PFSK-1 (cell line): ENCODE measurements at regions not wholly inside any gene's neighbourhood (a gene's known extent, or its start where the extent isn't known, plus 50 kb on each side); places are given as distances from the start of the nearest gene placed in this dataset.

ENCODE experiments used
- FOXP2 ChIP-seq: optimal IDR thresholded peaks from 2 replicates; pipeline ENCODE3; 2011; ENCODE audit warnings: borderline replicate concordance, control low read depth, inconsistent platforms; ENCODE audit not compliant: insufficient read depth; ENCODE audit errors: extremely low read length, extremely low read depth
- POLR2AphosphoS5 ChIP-seq: IDR thresholded peaks from 2 replicates; pipeline ENCODE4 v1.6.1; 2012; ENCODE audit warnings: low read depth, mild to moderate bottlenecking, control low read depth, low read length, moderate library complexity
- REST ChIP-seq, 2 experiments: IDR thresholded peaks; 2 replicates each; pipeline versions ENCODE4 v1.6.1 to v1.8.0; 2011 to 2012; ENCODE audit warnings: low read depth in 2 of 2, low read length in 2 of 2, control low read depth in 1 of 2, inconsistent platforms in 1 of 2, mild to moderate bottlenecking in 1 of 2, moderate library complexity in 1 of 2; ENCODE audit not compliant: insufficient read depth in 1 of 2
- SIN3A ChIP-seq: IDR thresholded peaks from 2 replicates; pipeline ENCODE4 v1.6.1; 2012; ENCODE audit warnings: mild to moderate bottlenecking, low read length, moderate library complexity, borderline replicate concordance; ENCODE audit not compliant: insufficient read depth
- TAF1 ChIP-seq: IDR thresholded peaks from 2 replicates; pipeline ENCODE4 v1.6.1; 2012; ENCODE audit warnings: low read length, control low read depth, borderline replicate concordance; ENCODE audit not compliant: insufficient read depth

- no peak for TF ChIP-seq REST (IDR thresholded peaks at IDR 0.05; ENCODE audit: insufficient read depth in 1 of 2, low read depth in 2 of 2, low read length in 2 of 2)
- TF ChIP-seq TAF1: no peak
- TF ChIP-seq POLR2AphosphoS5: no peak
- TF ChIP-seq SIN3A: no peak
- no peak for TF ChIP-seq FOXP2
These were observed 205.6 kb downstream of the BCL11B start for GRCh38 chr14:99066378-99066777.

- TF ChIP-seq SIN3A (no peak), POLR2AphosphoS5 (no peak), REST (IDR thresholded peaks at IDR 0.05; ENCODE audit: insufficient read depth in 1 of 2, low read depth in 2 of 2, low read length in 2 of 2) (no peak), TAF1 (no peak), FOXP2 (no peak)
These were observed 204.7 kb downstream of the BCL11B start for GRCh38 chr14:99067141-99067920.

GRCh38 chr14:99067927-99068326 lies 204.1 kb downstream of the BCL11B start:
- TF ChIP-seq POLR2AphosphoS5: no peak
- TF ChIP-seq REST (IDR thresholded peaks at IDR 0.05; ENCODE audit: insufficient read depth in 1 of 2, low read depth in 2 of 2, low read length in 2 of 2): no peak
- no peak for TF ChIP-seq SIN3A

GRCh38 chr14:99069946-99070345 lies 202.1 kb downstream of the BCL11B start:
- no peak for TF ChIP-seq REST (IDR thresholded peaks at IDR 0.05; ENCODE audit: insufficient read depth in 1 of 2, low read depth in 2 of 2, low read length in 2 of 2)
- TF ChIP-seq FOXP2: no peak
- TF ChIP-seq SIN3A: no peak
- no peak for TF ChIP-seq TAF1
- no peak for TF ChIP-seq POLR2AphosphoS5
